HG03095 (cell line): ENCODE measurements at regions not wholly inside any gene's neighbourhood (a gene's known extent, or its start where the extent isn't known, plus 50 kb on each side); places are given as distances from the start of the nearest gene placed in this dataset.

ENCODE experiments used
- ATAC-seq: cut with Tn5 transposase; IDR thresholded peaks from one replicate; pipeline ENCODE4 v1.9.1; 2021; ENCODE audit warnings: moderate library complexity; ENCODE audit not compliant: unreplicated experiment

- no peak for ATAC-seq
These were observed 376.9 kb downstream of the PPP3CA start for GRCh38 chr4:100970414-100970813.

- ATAC-seq, result no peak
These were observed 377.4 kb downstream of the PPP3CA start for GRCh38 chr4:100969925-100970324.

- no peak for ATAC-seq
These were observed 379.3 kb downstream of the PPP3CA start for GRCh38 chr4:100968046-100968445.

GRCh38 chr4:100963627-100964026 lies 383.7 kb downstream of the PPP3CA start:
- no peak for ATAC-seq

GRCh38 chr4:100962698-100963097 lies 384.6 kb downstream of the PPP3CA start:
- no peak for ATAC-seq

GRCh38 chr4:100960232-100960631 lies 387.1 kb downstream of the PPP3CA start:
- ATAC-seq, result no peak

GRCh38 chr4:100954046-100954445 lies 393.3 kb downstream of the PPP3CA start:
- ATAC-seq, result no peak

- ATAC-seq, result no peak
These were observed 393.7 kb downstream of the PPP3CA start for GRCh38 chr4:100953616-100954015.

- no peak for ATAC-seq
These were observed 394.7 kb downstream of the PPP3CA start for GRCh38 chr4:100952590-100952989.

GRCh38 chr4:100949350-100949935 lies 397.9 kb downstream of the PPP3CA start:
- no peak for ATAC-seq

GRCh38 chr4:100948911-100949310 lies 398.4 kb downstream of the PPP3CA start:
- no peak for ATAC-seq

GRCh38 chr4:100945789-100946188 lies 401.5 kb downstream of the PPP3CA start:
- no peak for ATAC-seq

- ATAC-seq, result no peak
These were observed 408.6 kb downstream of the PPP3CA start for GRCh38 chr4:100938698-100939097.

GRCh38 chr4:100936661-100937375 lies 410.5 kb downstream of the PPP3CA start:
- ATAC-seq, result no peak

GRCh38 chr4:100935090-100935489 lies 412.2 kb downstream of the PPP3CA start:
- no peak for ATAC-seq

- ATAC-seq, result no peak
These were observed 413.7 kb downstream of the PPP3CA start for GRCh38 chr4:100933628-100934027.

- no peak for ATAC-seq
These were observed 411.9 kb upstream of the EMCN start for GRCh38 chr4:100929758-100930157.

GRCh38 chr4:100929135-100929534 lies 411.3 kb upstream of the EMCN start:
- no peak for ATAC-seq

GRCh38 chr4:100926039-100926717 lies 408.4 kb upstream of the EMCN start:
- ATAC-seq, result peak; percentile 72

- ATAC-seq, result no peak
These were observed 395.9 kb upstream of the EMCN start for GRCh38 chr4:100913685-100914084.

GRCh38 chr4:100908540-100908939 lies 390.7 kb upstream of the EMCN start:
- no peak for ATAC-seq
